IMR-90 (cell line): ENCODE measurements at regions not wholly inside any gene's neighbourhood (a gene's known extent, or its start where the extent isn't known, plus 50 kb on each side); places are given as distances from the start of the nearest gene placed in this dataset.

Experiments
- ATAC-seq: fragments of 200-7000 bp; cut with Tn5 transposase; 2 replicates; pipeline ENCODE4 v1.9.1; 2020; ENCODE audit warnings: low read depth, mild to moderate bottlenecking, moderate library complexity
- BruUV-seq: library from RNA; stranded (reverse); fragments of 400-500 nt; replicated peaks from 2 replicates; lab custom pipeline; 2021; lab: Mats Ljungman, UMichigan
- CTCF ChIA-PET: fragments of 300-600 bp; formaldehyde crosslinking; extraction: SDS; loops from one replicate; lab custom pipeline; 2021; ENCODE audit warnings: antibody characterized with exemption; lab: Yijun Ruan, JAX
- POLR2A ChIA-PET: fragments of 300-600 bp; sonication (Branson Sonifier 250); formaldehyde crosslinking; loops from one replicate; lab custom pipeline; 2022; ENCODE audit warnings: antibody characterized with exemption; ENCODE audit not compliant: unreplicated experiment; lab: Charles Lee
- DNase-seq: peaks from one replicate; pipeline ENCODE4 v3.0.0; 2013
- H2AFZ ChIP-seq: replicated peaks from 2 replicates; pipeline ENCODE3; 2013; ENCODE audit warnings: low read length, mild to moderate bottlenecking; ENCODE audit not compliant: poor library complexity
- H2AK5ac ChIP-seq: 2 replicates; pipeline ENCODE4 v1.6.1; 2013; ENCODE audit warnings: low read depth, low read length, inconsistent platforms
- H2AK9ac ChIP-seq: replicated peaks from 2 replicates; pipeline ENCODE3; 2013; ENCODE audit warnings: mild to moderate bottlenecking, low read depth, low read length, moderate library complexity; ENCODE audit not compliant: poor library complexity
- H2BK120ac ChIP-seq: 2 replicates; pipeline ENCODE4 v1.6.1; 2013; ENCODE audit warnings: low read depth, low read length, inconsistent platforms
- H2BK15ac ChIP-seq: 3 replicates; pipeline ENCODE4 v1.6.1; 2013; ENCODE audit warnings: low read depth, low read length, inconsistent platforms
- H2BK20ac ChIP-seq: 2 replicates; pipeline ENCODE4 v1.6.1; 2013; ENCODE audit warnings: low read depth, mild to moderate bottlenecking, inconsistent platforms, low read length, moderate library complexity
- H2BK5ac ChIP-seq: 2 replicates; pipeline ENCODE4 v1.6.1; 2013; ENCODE audit warnings: mild to moderate bottlenecking, low read depth, low read length, inconsistent platforms; ENCODE audit not compliant: poor library complexity, severe bottlenecking
- H3K14ac ChIP-seq: replicated peaks from 2 replicates; pipeline ENCODE4 v1.6.1; 2013; ENCODE audit warnings: low read depth, low read length, inconsistent platforms
- H3K18ac ChIP-seq: 2 replicates; pipeline ENCODE4 v1.6.1; 2013; ENCODE audit warnings: low read depth, low read length, control low read depth
- H3K23ac ChIP-seq: 2 replicates; pipeline ENCODE4 v1.6.1; 2013; ENCODE audit warnings: low read depth, low read length, inconsistent platforms
- H3K27ac ChIP-seq: 2 replicates; pipeline ENCODE4 v1.5.1; 2013; ENCODE audit warnings: mild to moderate bottlenecking, control low read depth, low read length; ENCODE audit not compliant: insufficient read depth
- H3K27me3 ChIP-seq: 2 replicates; pipeline ENCODE4 v1.6.1; 2013; ENCODE audit warnings: low read length; ENCODE audit not compliant: control insufficient read depth, insufficient read depth
- H3K36me3 ChIP-seq: 2 replicates; pipeline ENCODE4 v1.6.1; 2013; ENCODE audit warnings: low read length, mixed read lengths; ENCODE audit not compliant: control insufficient read depth, insufficient read depth
- H3K4ac ChIP-seq: 2 replicates; pipeline ENCODE4 v1.6.1; 2013; ENCODE audit warnings: low read depth, low read length, inconsistent platforms
- H3K4me1 ChIP-seq: 2 replicates; pipeline ENCODE4 v1.6.1; 2013; ENCODE audit warnings: low read length, mixed read lengths; ENCODE audit not compliant: control insufficient read depth, insufficient read depth
- H3K4me2 ChIP-seq: 2 replicates; pipeline ENCODE4 v1.6.1; 2013; ENCODE audit warnings: low read depth, mild to moderate bottlenecking, control low read depth, low read length, moderate library complexity
- H3K4me3 ChIP-seq: 2 replicates; pipeline ENCODE4 v1.5.1; 2013; ENCODE audit warnings: low read depth, mild to moderate bottlenecking, control low read depth, low read length, moderate library complexity; ENCODE audit not compliant: insufficient read depth
- H3K56ac ChIP-seq: 2 replicates; pipeline ENCODE4 v1.6.1; 2013; ENCODE audit warnings: low read length, inconsistent platforms; ENCODE audit not compliant: insufficient read depth; ENCODE audit errors: extremely low read depth
- H3K79me1 ChIP-seq, 2 experiments: 2 replicates each; pipeline ENCODE4 v1.6.1; 2013; ENCODE audit warnings: low read length in 2 of 2, inconsistent platforms in 1 of 2, low read depth in 1 of 2
- H3K9ac ChIP-seq: 2 replicates; pipeline ENCODE4 v1.6.1; 2013; ENCODE audit warnings: low read depth, low read length, control low read depth
- H3K9me1 ChIP-seq: 2 replicates; pipeline ENCODE4 v1.6.1; 2013; ENCODE audit warnings: low read length, inconsistent platforms; ENCODE audit not compliant: insufficient read depth
- H3K9me3 ChIP-seq: 2 replicates; pipeline ENCODE4 v1.6.1; 2013; ENCODE audit warnings: low read length; ENCODE audit not compliant: control insufficient read depth, insufficient read depth
- H4K20me1 ChIP-seq: 2 replicates; pipeline ENCODE4 v1.6.1; 2013; ENCODE audit warnings: low read length, inconsistent platforms; ENCODE audit not compliant: insufficient read depth
- H4K5ac ChIP-seq: 2 replicates; pipeline ENCODE4 v1.6.1; 2013; ENCODE audit warnings: mild to moderate bottlenecking, low read depth, low read length, control low read depth
- H4K8ac ChIP-seq, 2 experiments: 2 replicates each; pipeline ENCODE4 v1.6.1; 2013; ENCODE audit warnings: low read depth in 2 of 2, low read length in 2 of 2, control low read depth in 1 of 2, inconsistent platforms in 1 of 2
- H4K91ac ChIP-seq: 2 replicates; pipeline ENCODE4 v1.6.1; 2013; ENCODE audit warnings: low read depth, low read length, inconsistent platforms; ENCODE audit not compliant: insufficient read depth
- BHLHE40 ChIP-seq: fragments of 150-350 bp; IDR thresholded peaks from 2 replicates; pipeline ENCODE4 v1.6.1; 2016; ENCODE audit warnings: mild to moderate bottlenecking, low read depth, low read length
- CEBPB ChIP-seq: IDR thresholded peaks from 2 replicates; pipeline ENCODE4 v1.6.1; 2012; ENCODE audit warnings: low read depth, low read length, improper control_type of control experiment
- CHD1 ChIP-seq: IDR thresholded peaks from 2 replicates; pipeline ENCODE4 v1.6.1; 2012; ENCODE audit warnings: low read depth, low read length, improper control_type of control experiment
- MAFK ChIP-seq: IDR thresholded peaks from 2 replicates; pipeline ENCODE4 v1.6.1; 2012; ENCODE audit warnings: low read depth, low read length, improper control_type of control experiment
- MAZ ChIP-seq: IDR thresholded peaks from 2 replicates; pipeline ENCODE4 v1.6.1; 2012; ENCODE audit warnings: low read depth, mild to moderate bottlenecking, low read length, improper control_type of control experiment, moderate library complexity, borderline replicate concordance
- NFE2L2 ChIP-seq: fragments of 150-350 bp; IDR thresholded peaks from 2 replicates; pipeline ENCODE4 v1.6.1; 2016; ENCODE audit warnings: low read depth, mild to moderate bottlenecking, low read length
- RAD21 ChIP-seq: IDR thresholded peaks from 2 replicates; pipeline ENCODE4 v1.6.1; 2012; ENCODE audit warnings: low read length, improper control_type of control experiment
- RFX5 ChIP-seq: IDR thresholded peaks from 2 replicates; pipeline ENCODE4 v1.8.0; 2012; ENCODE audit warnings: low read depth, mild to moderate bottlenecking, low read length, moderate library complexity
- WGBS, 2 experiments: methylation state at CpG; one replicate each; pipeline versions ENCODE4 v1.1.5 to v1.1.7; 2013; ENCODE audit warnings: missing lambda C conversion rate in 2 of 2; ENCODE audit not compliant: insufficient read length in 1 of 2; ENCODE audit errors: extremely low coverage in 2 of 2; 5-methylcytosine and 5-hydroxymethylcytosine counted together
- dilution Hi-C: fragments of 300-500 bp; cut with HindIII; formaldehyde crosslinking; loops from one replicate; pipeline ENCODE4 v1.14.3; 2018; ENCODE audit warnings: low sequenced_read_pairs; ENCODE audit not compliant: unreplicated experiment
- in situ Hi-C: fragments of 300-500 bp; cut with MboI; formaldehyde crosslinking; loops from 3 replicates; pipeline ENCODE4 v1.14.3; 2019; ENCODE audit warnings: low sequenced_read_pairs, inconsistent platforms, mixed read lengths
- intact Hi-C: fragments of 100-400 bp; cut with micrococcal nuclease; formaldehyde crosslinking; loops from 2 replicates; pipeline ENCODE4 v1.10.0; 2022

DNA sequence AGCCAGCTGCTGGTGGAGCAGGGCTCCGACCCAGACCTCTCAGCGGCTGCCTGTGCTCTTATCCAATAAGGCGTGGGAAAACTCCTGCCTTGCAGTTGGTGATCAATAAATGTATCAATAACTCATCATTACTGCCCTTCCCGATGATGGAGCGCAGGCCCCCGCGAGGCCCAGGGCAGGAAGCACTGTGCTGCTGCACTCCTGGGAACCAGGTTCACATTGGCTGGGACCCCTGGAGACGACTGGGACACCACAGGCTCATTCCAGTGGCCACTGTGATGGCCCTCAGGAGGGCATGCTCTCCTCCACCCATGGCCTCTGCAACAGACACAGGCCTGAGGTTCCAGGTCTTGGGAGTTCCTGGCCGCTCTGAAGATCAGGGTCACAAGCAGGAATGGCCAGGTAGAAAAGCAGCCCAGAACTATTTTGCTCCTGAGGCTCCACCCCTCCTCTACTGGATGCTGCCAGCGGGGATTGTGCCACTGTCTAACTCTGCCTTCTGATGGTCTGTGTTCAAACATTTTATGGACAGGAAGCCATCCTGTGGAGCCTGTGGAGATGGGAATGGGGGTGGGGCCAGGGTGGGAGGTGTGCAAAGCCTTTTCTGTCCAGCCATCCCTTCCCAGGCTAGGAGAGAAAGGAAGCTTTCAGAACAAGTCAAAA, 287.4 kb upstream of the ZMIZ1 start:
- DNase-seq (no peak), ATAC-seq (no peak)
- TF ChIP-seq NFE2L2: no peak
- TF ChIP-seq MAFK: no peak
- no peak for TF ChIP-seq RAD21
- TF ChIP-seq MAZ: no peak
- no peak for TF ChIP-seq CHD1
- no peak for TF ChIP-seq BHLHE40
- no peak for TF ChIP-seq RFX5
- TF ChIP-seq CEBPB: no peak
- H2AK5ac ChIP-seq: no peak overlapping the region
- no peak overlapping the region for H3K14ac ChIP-seq
- H2BK5ac ChIP-seq: no peak overlapping the region
- no peak overlapping the region for H4K5ac ChIP-seq
- BruUV-seq: no TSS peak
- H3K23ac ChIP-seq: no peak overlapping the region
- peaks cover 6% of the 10 kb centered on the region; the same call in 1 of the 2 replicates for H3K4me1 ChIP-seq
- H2AK9ac ChIP-seq: no peak overlapping the region
- ChIA-PET CTCF (no interaction called here), POLR2A (no interaction called here)
- H4K20me1 ChIP-seq: no peaks in the 10 kb centered on the region
- no peak overlapping the region for H3K4me2 ChIP-seq
- no peak overlapping the region for H2BK15ac ChIP-seq
- peaks cover 11% of the 10 kb centered on the region for H3K9me3 ChIP-seq
- H3K9me1 ChIP-seq: no peaks in the 10 kb centered on the region
- no peak overlapping the region for H3K27ac ChIP-seq
- no peak overlapping the region for H2BK20ac ChIP-seq
- in situ Hi-C loops: no loop called here
- H3K56ac ChIP-seq: no peak overlapping the region
- H3K79me1 ChIP-seq: no peaks in the 10 kb centered on the region
- no peaks in the 10 kb centered on the region for H3K36me3 ChIP-seq
- H2BK120ac ChIP-seq: no peak overlapping the region
- no peak overlapping the region for H4K91ac ChIP-seq
- no peak overlapping the region for H2AFZ ChIP-seq
- no peak overlapping the region for H3K4ac ChIP-seq
- peaks cover 17% of the 10 kb centered on the region for H3K27me3 ChIP-seq
- H4K8ac ChIP-seq: no peak overlapping the region
- dilution Hi-C loops: no loop called here
- H3K9ac ChIP-seq: no peak overlapping the region
- intact Hi-C loops: no loop called here
- H3K18ac ChIP-seq: no peak overlapping the region
- H3K4me3 ChIP-seq: no peak overlapping the region
- 73% methylated on average over 4 of the region's 10 CpGs; no CpG with 5 or more reads in 1 of the 2 experiments for WGBS, 2 experiments
